Activated naive CD8-positive, alpha-beta T cell treated with anti-CD3 and anti-CD28 coated beads, Interleukin-2, amount 10 ng/mL, durations not matched to agents 7 days and 5 days (primary cell): ENCODE measurements at regions not wholly inside any gene's neighbourhood (a gene's known extent, or its start where the extent isn't known, plus 50 kb on each side); places are given as distances from the start of the nearest gene placed in this dataset.

Experiments used
- ATAC-seq: fragments of 150-1000 bp; cut with Tn5 transposase; one replicate; pipeline ENCODE4 v1.10.0; 2021; ENCODE audit warnings: low read depth, moderate library complexity
- POLR2A ChIA-PET: fragments of 350-600 bp; sonication (Branson Sonifier 250); formaldehyde crosslinking; loops from one replicate; lab custom pipeline; 2021; ENCODE audit warnings: antibody characterized with exemption; lab: Charles Lee
- DNase-seq: peaks from one replicate; pipeline ENCODE4 v3.0.0; 2021
- H3K27ac Mint-ChIP-seq: one replicate; pipeline ENCODE4 v1.8.0; 2022; ENCODE audit warnings: mild to moderate bottlenecking, mixed read lengths
- H3K27me3 Mint-ChIP-seq: one replicate; pipeline ENCODE4 v1.8.0; 2022; ENCODE audit warnings: mild to moderate bottlenecking, moderate library complexity, mixed read lengths
- H3K36me3 Mint-ChIP-seq: one replicate; pipeline ENCODE4 v1.8.0; 2021; ENCODE audit warnings: mild to moderate bottlenecking, mixed read lengths
- H3K4me1 Mint-ChIP-seq: one replicate; pipeline ENCODE4 v1.8.0; 2021; ENCODE audit warnings: mixed read lengths
- H3K4me3 Mint-ChIP-seq: one replicate; pipeline ENCODE4 v1.8.0; 2022; ENCODE audit warnings: mild to moderate bottlenecking, moderate library complexity, mixed read lengths
- H3K9me3 Mint-ChIP-seq: one replicate; pipeline ENCODE4 v1.8.0; 2021; ENCODE audit warnings: mixed read lengths

GRCh38 chr4:42327323-42327722 is 70.0 kb upstream of the SHISA3 start:
- Mint-ChIP-seq H3K4me3 (no peak overlapping the region), H3K36me3 (no peaks in the 10 kb centered on the region), H3K9me3 (no peaks in the 10 kb centered on the region), H3K27ac (no peak overlapping the region), H3K4me1 (no peaks in the 10 kb centered on the region), H3K27me3 (peaks cover 3% of the 10 kb centered on the region)
- DNase-seq (no peak), ATAC-seq (no peak)
- POLR2A ChIA-PET: no interaction called here

DNA sequence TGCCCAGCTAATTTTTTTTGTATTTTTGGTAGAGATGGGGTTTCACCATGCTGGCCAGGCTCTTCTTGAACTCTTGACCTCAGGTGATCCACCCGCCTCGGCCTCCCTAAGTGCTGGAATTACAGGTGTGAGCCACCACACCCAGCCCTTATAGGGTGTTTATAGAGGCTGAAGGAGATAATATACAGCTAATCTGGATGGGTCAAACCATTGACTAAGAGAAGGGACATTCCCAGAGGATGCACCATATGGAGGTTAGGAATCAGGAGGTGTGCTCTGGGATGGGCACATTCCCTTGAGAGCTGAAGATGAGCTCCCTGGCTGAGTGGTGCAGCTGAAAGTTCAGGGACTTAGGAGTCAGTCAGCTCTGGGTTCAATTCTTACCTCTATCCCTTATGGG is 68.3 kb upstream of the SHISA3 start:
- no peaks in the 10 kb centered on the region for H3K9me3 Mint-ChIP-seq
- H3K4me1 Mint-ChIP-seq: no peaks in the 10 kb centered on the region
- POLR2A ChIA-PET: no interaction called here
- peaks cover 3% of the 10 kb centered on the region for H3K27me3 Mint-ChIP-seq
- no peaks in the 10 kb centered on the region for H3K36me3 Mint-ChIP-seq
- DNase-seq: no peak
- H3K27ac Mint-ChIP-seq: no peak overlapping the region
- ATAC-seq: no peak
- no peak overlapping the region for H3K4me3 Mint-ChIP-seq

GRCh38 chr4:42329421-42329820 is 67.9 kb upstream of the SHISA3 start:
- no peaks in the 10 kb centered on the region for H3K36me3 Mint-ChIP-seq
- H3K4me3 Mint-ChIP-seq: no peak overlapping the region
- H3K4me1 Mint-ChIP-seq: no peaks in the 10 kb centered on the region
- no peaks in the 10 kb centered on the region for H3K9me3 Mint-ChIP-seq
- DNase-seq (no peak), ATAC-seq (no peak)
- peaks cover 3% of the 10 kb centered on the region for H3K27me3 Mint-ChIP-seq
- H3K27ac Mint-ChIP-seq: no peak overlapping the region
- POLR2A ChIA-PET: no interaction called here

DNA sequence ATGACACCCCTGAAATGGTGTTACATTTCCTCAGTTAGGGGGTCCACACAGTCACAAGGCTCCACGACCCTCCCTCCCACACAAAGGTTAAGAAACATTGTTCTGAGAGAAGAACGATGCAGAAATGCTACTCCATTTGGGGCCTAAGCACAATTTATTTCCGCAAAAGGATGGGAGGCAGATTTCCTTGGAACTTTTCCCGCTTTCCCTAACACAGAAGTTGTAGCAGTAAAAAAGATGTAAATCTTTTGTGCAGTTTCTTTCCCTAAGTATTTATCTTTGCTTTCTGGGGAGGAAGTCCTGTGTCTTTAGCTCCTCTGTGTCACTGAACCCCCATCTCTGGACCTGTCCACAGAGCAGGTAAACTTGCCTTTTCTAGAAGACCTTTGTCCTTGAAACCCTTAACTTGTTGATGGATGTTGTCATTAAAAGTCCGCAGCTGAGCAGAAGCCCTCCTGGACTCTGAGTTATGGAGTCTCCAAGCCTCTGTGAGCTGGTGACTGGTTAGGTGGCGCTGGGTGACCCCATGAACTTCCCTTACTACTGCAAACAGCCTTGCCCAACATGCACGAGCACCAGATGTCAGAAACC is 67.2 kb upstream of the SHISA3 start:
- ATAC-seq (no peak), DNase-seq (no peak)
- Mint-ChIP-seq H3K9me3 (no peaks in the 10 kb centered on the region), H3K27me3 (peaks cover 6% of the 10 kb centered on the region), H3K4me3 (no peak overlapping the region), H3K27ac (no peak overlapping the region), H3K36me3 (no peaks in the 10 kb centered on the region), H3K4me1 (no peaks in the 10 kb centered on the region)
- POLR2A ChIA-PET: no interaction called here

- Mint-ChIP-seq H3K9me3 (no peaks in the 10 kb centered on the region), H3K27me3 (peaks cover 7% of the 10 kb centered on the region), H3K27ac (no peak overlapping the region), H3K36me3 (no peaks in the 10 kb centered on the region), H3K4me1 (no peaks in the 10 kb centered on the region), H3K4me3 (no peak overlapping the region)
- DNase-seq (no peak), ATAC-seq (no peak)
- POLR2A ChIA-PET: no interaction called here
Measured at GRCh38 chr4:42331040-42331439, 66.2 kb upstream of the SHISA3 start.

- POLR2A ChIA-PET: no interaction called here
- Mint-ChIP-seq H3K9me3 (no peaks in the 10 kb centered on the region), H3K4me1 (no peaks in the 10 kb centered on the region), H3K27me3 (peaks cover 7% of the 10 kb centered on the region), H3K4me3 (no peak overlapping the region), H3K27ac (no peak overlapping the region), H3K36me3 (no peaks in the 10 kb centered on the region)
- DNase-seq (no peak), ATAC-seq (no peak)
Measured at GRCh38 chr4:42331914-42332368, 65.3 kb upstream of the SHISA3 start.

DNA sequence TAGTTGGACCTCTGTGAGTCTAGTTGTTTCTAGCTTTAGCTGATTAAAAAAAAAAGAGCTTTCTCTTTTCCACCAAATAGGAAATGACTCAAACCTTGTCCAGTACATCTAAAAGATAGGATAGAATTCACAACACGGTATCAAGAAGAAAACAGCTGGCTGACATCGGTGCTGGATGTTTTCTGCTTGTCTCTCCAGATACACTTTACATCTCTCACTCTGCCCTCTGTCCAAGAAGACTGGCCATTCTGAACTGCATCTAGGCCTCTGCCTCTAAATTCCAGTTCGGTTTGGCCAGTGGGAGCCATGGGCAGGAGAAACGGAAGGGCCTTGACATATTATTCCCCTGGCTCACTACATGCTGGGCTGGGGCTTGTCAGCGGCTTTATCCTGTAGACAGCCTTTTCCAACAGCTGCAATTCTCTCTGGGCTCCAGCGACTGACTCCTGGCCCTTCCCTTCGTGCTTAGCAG is 57.3 kb upstream of the SHISA3 start:
- no peak for ATAC-seq
- H3K9me3 Mint-ChIP-seq: no peaks in the 10 kb centered on the region
- no peaks in the 10 kb centered on the region for H3K4me1 Mint-ChIP-seq
- DNase-seq: no peak
- H3K27me3 Mint-ChIP-seq: peaks cover 4% of the 10 kb centered on the region
- no peaks in the 10 kb centered on the region for H3K36me3 Mint-ChIP-seq
- POLR2A ChIA-PET: no interaction called here
- H3K4me3 Mint-ChIP-seq: no peak overlapping the region
- H3K27ac Mint-ChIP-seq: no peak overlapping the region

DNA sequence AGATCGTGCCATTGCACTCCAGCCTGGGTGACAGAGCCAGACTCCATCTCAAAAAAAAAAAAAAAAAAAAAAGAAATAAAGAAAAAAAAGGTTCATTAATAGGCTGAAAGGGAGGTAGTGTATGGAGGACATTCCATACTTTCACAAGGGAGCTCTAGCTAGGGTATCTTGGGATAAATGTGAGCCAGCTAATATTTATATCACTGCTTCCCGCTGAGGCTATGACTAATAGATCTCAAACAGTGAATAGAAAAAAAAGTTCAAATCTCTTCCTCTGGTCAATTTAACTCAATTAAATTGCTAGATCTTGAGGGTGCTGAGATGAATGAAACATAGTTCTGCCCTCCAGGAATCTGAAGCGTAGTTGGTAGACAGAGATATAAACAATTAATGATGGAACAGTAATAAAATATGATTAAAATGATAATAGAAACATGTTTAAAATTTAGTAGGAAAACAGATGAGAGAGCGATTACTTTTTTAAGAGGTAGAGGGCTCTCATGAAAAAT is 55.7 kb upstream of the SHISA3 start:
- H3K9me3 Mint-ChIP-seq: no peaks in the 10 kb centered on the region
- H3K36me3 Mint-ChIP-seq: no peaks in the 10 kb centered on the region
- DNase-seq (no peak), ATAC-seq (no peak)
- no peaks in the 10 kb centered on the region for H3K4me1 Mint-ChIP-seq
- POLR2A ChIA-PET: no interaction called here
- no peak overlapping the region for H3K27ac Mint-ChIP-seq
- H3K4me3 Mint-ChIP-seq: no peak overlapping the region
- H3K27me3 Mint-ChIP-seq: peaks cover 3% of the 10 kb centered on the region

DNA sequence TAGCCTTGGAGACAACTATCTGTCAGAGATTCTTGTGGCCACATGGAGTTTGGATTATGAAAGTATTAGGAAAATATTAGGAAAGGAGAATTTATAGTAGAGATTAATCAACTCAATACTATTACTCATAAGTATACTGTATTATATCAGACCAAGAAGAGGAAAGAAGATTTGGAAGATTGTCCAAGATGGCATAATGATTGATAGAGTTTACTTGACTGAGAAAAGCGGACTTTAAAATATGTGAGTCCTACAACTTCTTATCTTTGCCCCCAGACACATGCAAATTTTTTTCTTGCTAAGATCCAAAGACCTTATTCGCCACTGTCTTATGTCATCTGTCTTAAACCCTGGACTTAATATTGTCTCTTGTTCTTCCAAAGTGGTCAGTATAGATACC is 54.8 kb upstream of the SHISA3 start:
- no peaks in the 10 kb centered on the region for H3K36me3 Mint-ChIP-seq
- H3K27me3 Mint-ChIP-seq: peaks cover 3% of the 10 kb centered on the region
- DNase-seq (no peak), ATAC-seq (no peak)
- H3K4me3 Mint-ChIP-seq: no peak overlapping the region
- H3K4me1 Mint-ChIP-seq: no peaks in the 10 kb centered on the region
- no peak overlapping the region for H3K27ac Mint-ChIP-seq
- POLR2A ChIA-PET: no interaction called here
- no peaks in the 10 kb centered on the region for H3K9me3 Mint-ChIP-seq

DNA sequence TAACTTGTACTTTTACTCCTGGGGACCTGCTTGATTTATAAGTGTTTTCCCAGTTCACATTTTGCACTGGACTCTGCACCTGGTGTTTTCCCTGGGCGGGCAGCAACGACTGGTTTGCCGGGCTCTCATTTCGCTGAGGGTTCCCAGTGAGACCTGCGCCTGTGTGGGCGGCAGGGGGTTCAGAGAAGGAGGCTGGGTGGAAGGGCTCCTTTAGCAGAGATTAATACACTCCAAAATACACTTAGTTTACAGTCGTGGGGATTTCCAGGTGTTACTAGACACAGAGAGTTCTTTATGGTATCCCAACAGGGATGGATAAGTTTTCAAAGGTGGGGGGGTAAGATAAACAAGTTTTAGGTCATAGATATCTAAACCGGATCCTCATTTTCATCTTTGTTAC is 53.0 kb upstream of the SHISA3 start:
- Mint-ChIP-seq H3K4me3 (no peak overlapping the region), H3K4me1 (no peaks in the 10 kb centered on the region), H3K27ac (no peak overlapping the region), H3K27me3 (peaks cover 3% of the 10 kb centered on the region), H3K9me3 (no peaks in the 10 kb centered on the region), H3K36me3 (no peaks in the 10 kb centered on the region)
- POLR2A ChIA-PET: no interaction called here
- no peak for ATAC-seq
- no peak for DNase-seq

- H3K4me3 Mint-ChIP-seq: no peak overlapping the region
- peaks cover 3% of the 10 kb centered on the region for H3K27me3 Mint-ChIP-seq
- DNase-seq: no peak
- no peak overlapping the region for H3K27ac Mint-ChIP-seq
- ATAC-seq: no peak
- no peaks in the 10 kb centered on the region for H3K36me3 Mint-ChIP-seq
- POLR2A ChIA-PET: no interaction called here
- H3K4me1 Mint-ChIP-seq: no peaks in the 10 kb centered on the region
- H3K9me3 Mint-ChIP-seq: no peaks in the 10 kb centered on the region
Measured at GRCh38 chr4:42344749-42345148, 52.5 kb upstream of the SHISA3 start.

DNA sequence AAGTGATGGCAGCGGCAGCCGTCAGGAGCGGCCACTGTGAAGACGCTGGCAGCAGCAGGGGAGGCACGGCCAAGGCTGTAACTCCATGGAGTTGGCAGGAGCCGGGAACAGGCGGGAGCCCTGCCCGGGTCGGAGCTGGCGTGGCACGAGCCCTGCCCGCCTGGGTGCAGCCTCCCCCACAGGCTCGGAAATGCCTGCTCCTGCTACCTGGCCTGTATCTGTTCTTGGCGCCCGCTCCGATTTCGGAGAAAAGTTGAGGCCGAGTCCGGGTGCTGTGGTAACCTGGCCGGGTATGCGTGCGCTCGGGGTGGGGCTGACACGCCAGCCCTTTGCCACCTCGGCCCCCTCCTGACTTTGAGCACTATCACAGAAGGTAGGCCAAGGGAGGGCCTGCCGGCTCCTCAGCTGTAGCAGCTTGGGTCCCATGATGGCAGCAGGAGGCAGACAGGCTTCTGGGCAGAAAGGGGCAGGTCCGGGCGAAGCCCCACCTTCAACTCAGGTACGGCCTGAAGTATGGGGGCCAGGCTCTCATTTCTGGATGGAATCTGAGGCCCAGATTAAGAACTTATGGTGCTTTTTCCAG is 51.2 kb upstream of the SHISA3 start:
- DNase-seq (no peak), ATAC-seq (no peak)
- Mint-ChIP-seq H3K27me3 (peaks cover 3% of the 10 kb centered on the region), H3K27ac (no peak overlapping the region), H3K9me3 (no peaks in the 10 kb centered on the region), H3K4me1 (no peaks in the 10 kb centered on the region), H3K4me3 (no peak overlapping the region), H3K36me3 (no peaks in the 10 kb centered on the region)
- POLR2A ChIA-PET: no interaction called here

DNA sequence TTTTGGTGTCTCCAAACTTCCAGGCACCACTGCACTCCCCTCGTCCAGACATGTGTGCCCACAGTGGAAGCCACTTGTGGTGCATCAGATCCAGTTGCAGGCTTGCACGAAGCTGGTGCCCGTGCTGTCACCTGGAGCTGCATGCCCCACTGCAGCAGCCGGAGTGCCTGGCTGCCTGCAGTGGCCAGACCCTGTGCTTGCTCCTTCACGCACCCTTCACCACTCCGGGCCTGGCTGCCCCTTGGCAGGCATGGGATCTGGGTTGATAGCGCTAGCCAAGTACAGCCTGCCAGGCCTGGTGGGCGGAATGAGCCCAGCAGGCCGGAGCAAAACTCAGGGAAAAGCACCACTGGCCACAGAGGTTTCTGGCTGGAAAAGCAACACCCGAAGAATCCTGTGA is 50.2 kb upstream of the SHISA3 start:
- H3K9me3 Mint-ChIP-seq: no peaks in the 10 kb centered on the region
- H3K4me3 Mint-ChIP-seq: no peak overlapping the region
- H3K36me3 Mint-ChIP-seq: no peaks in the 10 kb centered on the region
- ATAC-seq: no peak
- H3K27me3 Mint-ChIP-seq: peaks cover 3% of the 10 kb centered on the region
- DNase-seq: no peak
- POLR2A ChIA-PET: no interaction called here
- H3K4me1 Mint-ChIP-seq: no peaks in the 10 kb centered on the region
- no peak overlapping the region for H3K27ac Mint-ChIP-seq
